Colon (tissue), 2 donors: ENCODE measurements at regions not wholly inside any gene's neighbourhood (a gene's known extent, or its start where the extent isn't known, plus 50 kb on each side); places are given as distances from the start of the nearest gene placed in this dataset.
"Not testable (repeated sequence)": the region's sequence is repeated elsewhere in the genome, so short reads cannot be mapped to it uniquely, and the experiment has no call there.

Source experiments
- FAIRE-seq: peaks from 2 replicates; lab custom pipeline; 2012; peaks lifted over from hg19 to GRCh38; lab: Jason Lieb, UNC
- donor health status: control.
- donor health status: control.

- FAIRE-seq = no peak
Observed at GRCh38 chr2:235219048-235219447, 267.2 kb downstream of the SH3BP4 start.

- FAIRE-seq = no peak
Observed at GRCh38 chr2:235220331-235220730, 268.5 kb downstream of the SH3BP4 start.

DNA sequence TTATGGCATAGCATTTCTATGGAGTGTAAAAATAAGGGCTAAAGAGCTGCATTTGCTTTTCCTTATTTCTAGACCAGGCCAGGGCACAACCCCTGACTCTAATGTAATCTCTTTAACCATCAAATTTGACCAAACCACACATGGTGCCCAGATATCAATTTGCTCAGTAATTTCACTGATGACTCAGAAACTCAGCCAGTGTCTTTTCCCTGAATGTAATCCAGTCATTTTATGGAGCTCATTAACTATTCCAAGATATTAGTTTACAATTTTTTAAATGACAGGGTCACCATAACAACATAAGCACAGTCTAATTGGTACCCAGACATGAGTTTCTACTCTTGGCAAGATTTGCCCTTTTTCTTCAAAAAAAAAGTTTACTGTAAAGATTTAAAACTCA is 270.8 kb upstream of the AGAP1 start:
- FAIRE-seq = no peak

DNA sequence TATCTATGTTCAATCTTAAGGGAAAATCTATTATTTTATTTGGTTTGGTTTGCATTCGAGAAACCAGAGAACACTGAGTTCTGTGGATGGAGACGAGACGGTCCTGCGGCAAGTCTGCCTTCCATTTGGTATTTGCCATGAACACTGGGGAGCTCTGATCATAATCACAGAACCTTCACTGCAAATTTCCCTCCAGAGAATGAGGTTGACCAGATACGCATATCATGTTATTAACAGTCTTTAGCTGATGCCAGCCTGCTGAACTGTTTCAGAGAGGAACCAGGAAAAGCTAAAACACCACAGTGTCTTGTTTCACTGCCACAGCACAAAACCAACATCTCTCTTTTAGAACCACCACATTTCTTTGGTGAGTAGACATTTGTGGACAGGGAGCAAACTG is 269.4 kb upstream of the AGAP1 start:
- FAIRE-seq = no peak

DNA sequence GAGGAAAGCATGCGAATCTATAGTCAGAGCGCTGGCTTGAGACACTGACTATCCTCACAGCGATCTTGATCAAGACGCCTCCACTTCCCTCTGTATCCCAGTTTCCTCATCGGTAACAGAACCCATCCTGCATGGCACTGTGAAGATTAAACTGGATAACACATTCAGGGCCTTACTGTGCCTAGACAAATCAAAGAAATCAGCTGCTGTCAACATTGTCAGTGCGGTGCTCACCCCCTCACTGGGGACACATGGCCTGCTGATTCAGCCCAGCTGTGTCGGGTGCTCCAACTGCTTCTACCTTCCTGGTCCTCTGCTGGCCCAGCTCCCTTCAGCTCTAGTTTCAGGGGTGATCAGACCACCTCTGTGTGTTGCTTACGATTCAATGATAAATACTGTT is 268.6 kb upstream of the AGAP1 start:
- FAIRE-seq = no peak

GRCh38 chr2:235227590-235227989 is 266.3 kb upstream of the AGAP1 start:
- no peak for FAIRE-seq

DNA sequence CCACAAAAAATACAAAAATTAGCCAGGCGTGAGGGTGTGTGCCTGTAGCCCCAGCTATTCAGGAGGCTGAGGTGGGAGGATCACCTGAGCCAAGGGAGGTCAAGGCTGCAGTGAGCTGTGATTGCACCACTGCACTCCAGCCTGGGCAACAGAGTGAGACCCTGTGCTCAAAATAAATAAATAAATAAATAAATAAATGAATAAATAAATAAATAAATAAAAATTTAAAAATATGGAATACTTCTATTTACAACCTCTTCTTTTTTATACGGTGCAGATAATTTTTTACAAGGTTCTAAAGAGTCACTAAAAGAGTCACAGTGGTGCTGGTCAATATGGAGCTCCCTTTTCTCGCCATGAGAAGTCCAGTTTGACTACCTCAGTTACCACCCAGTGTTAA is 265.4 kb upstream of the AGAP1 start:
- not testable (repeated sequence) for FAIRE-seq

DNA sequence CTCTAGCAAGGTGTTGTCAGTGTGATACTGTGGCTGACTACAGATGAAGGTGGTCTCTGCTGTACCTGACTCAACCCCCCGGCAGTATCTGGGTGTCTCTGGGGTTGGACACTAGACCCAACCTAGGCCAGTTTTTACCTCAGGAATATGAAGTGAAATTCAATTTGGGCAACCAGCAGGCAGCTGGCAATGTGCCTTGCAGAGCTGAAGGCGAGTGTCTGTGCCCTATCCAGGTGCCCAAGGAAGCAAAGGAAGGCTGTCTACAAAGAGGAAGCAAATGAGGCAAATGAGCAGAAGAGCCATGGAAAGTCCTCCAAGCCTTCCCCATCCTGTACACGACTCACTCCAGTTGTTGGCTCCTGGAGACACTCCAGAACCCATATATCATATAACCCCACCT is 264.6 kb upstream of the AGAP1 start:
- FAIRE-seq = no peak

- no peak for FAIRE-seq
Observed at GRCh38 chr2:235230821-235231601, 262.8 kb upstream of the AGAP1 start.

GRCh38 chr2:235232449-235233433 is 261.1 kb upstream of the AGAP1 start:
- FAIRE-seq = no peak

DNA sequence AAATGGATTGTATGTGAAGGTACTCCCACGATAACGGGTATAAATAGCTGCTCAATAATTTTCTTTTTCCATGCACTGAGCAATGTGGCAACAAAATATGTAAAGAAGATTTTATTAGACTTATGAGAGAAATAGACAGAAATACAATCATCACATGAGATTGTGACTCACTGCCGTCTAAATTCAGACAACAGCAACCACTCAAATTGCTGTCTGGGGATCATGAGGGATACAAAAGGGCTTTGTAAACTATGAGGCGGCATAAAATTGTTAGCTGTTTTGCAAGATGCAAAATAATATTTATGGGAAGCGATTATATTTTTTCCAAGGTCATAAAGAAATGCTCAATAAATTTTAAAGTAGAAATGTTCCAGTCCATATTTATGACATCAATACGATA is 259.1 kb upstream of the AGAP1 start:
- FAIRE-seq = no peak

DNA sequence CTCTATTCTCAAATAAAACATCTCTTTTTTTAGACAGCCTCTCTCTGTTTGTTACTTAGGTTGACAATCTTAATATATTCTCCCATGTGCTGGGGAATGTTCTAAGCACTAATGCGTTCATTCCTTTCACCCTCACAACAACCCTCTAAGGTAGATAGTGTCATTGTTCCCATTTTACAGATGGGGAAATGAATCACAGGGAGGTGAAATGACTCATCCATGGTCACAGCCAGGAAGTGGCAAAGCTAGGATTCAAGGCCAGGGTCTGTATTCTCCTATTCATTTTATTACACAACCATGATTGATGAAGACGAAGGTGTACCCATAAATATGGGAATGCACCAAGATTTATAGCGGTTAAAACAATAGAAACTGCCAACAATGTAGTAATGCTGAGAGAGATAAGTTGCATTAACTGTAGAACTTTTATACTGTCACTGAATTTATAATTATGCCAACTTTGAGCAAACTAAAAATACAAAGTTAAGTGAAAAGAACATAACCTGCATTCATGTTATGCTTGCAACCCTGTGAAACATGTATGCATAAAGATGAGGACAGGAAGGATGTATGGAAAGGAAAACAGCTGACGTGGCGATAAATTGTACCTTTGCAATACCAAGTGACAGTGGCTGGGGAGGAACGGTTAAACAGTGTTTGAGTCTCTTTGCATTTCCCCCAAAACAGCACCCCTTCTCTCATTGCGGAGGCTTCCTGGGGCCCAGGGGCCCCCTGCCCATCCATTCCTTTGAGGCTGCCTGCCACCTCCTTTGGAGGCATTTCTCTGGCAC is 257.7 kb upstream of the AGAP1 start:
- no peak for FAIRE-seq

DNA sequence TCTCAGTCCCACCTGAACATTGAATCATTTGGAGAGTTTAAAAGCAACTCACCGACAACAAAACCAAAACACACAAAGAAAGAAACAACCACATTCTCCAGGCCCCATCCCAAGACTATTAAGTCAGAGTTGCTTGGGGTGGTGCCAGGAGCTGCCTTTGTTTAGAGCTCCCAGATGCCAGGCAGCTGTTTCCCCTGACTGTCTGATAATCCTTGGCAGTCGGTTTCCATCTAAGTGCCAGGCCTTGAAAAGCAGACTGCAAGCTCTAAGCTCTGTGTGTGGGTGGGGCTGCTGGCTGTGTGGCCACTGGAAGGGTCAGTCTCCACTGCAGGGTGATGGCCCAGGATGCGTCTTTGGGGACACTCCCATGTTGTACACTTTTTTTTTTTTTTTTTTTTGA is 255.3 kb upstream of the AGAP1 start:
- no peak for FAIRE-seq

GRCh38 chr2:235240574-235240973 is 253.3 kb upstream of the AGAP1 start:
- FAIRE-seq = no peak

DNA sequence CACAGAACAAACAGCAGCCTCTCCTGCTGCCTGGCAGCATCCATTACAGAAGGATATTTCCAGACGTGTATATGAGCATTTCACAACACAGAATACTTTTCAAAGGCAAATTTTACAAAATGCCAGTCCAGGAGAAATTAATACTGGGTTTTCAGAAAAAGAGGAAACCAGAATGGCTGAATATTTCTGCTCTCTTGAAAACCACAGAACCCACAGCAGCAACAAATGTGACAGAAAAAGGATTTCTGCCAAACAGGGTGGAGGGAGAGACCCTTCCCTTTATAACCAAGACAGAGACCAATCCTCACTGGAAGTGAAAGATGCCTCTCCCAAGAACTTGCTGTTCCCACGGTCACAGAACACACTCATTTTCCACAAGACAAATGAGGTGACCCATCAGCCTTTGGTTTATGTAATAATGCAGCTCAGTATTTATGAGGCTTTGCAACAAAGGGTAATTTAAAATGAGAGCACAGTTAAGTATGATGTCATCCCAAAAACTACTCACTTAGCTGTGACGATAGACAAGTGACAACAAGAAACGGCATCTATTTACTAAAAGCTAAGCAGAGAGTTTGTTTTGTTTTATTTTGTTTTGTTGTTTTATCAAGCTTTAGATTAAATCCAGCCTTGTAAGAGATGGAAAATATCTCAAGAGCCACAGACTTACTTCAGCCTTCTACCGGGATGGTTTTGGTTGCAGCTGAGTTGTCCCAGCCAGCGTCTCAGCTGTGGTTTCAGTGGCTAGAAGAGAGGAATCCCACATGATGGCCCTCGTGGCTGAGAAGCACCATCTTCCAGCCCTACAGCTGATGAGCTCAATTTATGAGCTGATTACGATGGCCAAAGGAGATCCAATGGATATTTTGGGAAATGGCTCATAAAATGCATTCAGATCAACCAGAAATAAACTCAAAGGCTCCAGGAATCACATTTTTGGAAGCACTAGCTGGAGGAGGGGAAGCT is 249.3 kb upstream of the AGAP1 start:
- no peak for FAIRE-seq

DNA sequence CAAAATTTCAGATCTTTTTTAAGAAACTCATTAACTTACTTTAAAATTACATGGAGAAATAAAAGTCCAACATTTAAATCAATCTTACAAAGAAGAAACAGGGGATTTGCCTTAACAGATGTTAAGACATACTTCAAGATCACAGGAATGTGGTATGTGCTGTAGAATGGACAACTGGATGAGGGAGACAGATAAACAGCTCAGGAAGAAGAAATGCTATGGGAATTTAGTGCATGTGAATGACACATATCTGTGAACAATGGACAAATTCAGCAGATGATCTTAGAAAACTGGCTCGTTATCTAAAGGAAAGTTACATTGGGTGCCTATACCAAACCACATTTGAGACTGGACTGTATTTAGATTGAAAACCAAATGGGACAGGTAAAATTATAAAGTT is 246.8 kb upstream of the AGAP1 start:
- FAIRE-seq = no peak

DNA sequence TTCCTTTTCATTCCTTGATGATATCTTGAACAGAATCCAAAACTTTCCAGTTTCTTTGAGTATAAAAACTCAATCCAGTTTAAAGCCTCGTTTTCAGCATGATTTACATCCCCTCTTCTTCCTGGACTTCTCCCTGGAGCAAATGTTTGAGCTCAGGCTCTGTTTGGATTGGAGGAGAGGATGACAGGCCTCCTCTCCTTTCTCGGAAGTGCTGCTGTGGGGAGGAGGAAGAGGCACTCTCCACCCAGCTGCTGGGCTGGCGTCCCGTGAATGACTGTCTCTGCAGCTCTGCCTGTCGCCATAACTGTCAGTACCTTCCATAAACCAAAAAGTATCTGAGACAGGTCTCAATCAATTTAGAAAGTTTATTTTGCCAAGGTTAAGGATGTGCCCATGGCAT is 238.2 kb upstream of the AGAP1 start:
- no peak for FAIRE-seq

GRCh38 chr2:235257590-235257989 is 236.3 kb upstream of the AGAP1 start:
- FAIRE-seq = no peak

GRCh38 chr2:235262750-235263149 is 231.1 kb upstream of the AGAP1 start:
- no peak for FAIRE-seq

DNA sequence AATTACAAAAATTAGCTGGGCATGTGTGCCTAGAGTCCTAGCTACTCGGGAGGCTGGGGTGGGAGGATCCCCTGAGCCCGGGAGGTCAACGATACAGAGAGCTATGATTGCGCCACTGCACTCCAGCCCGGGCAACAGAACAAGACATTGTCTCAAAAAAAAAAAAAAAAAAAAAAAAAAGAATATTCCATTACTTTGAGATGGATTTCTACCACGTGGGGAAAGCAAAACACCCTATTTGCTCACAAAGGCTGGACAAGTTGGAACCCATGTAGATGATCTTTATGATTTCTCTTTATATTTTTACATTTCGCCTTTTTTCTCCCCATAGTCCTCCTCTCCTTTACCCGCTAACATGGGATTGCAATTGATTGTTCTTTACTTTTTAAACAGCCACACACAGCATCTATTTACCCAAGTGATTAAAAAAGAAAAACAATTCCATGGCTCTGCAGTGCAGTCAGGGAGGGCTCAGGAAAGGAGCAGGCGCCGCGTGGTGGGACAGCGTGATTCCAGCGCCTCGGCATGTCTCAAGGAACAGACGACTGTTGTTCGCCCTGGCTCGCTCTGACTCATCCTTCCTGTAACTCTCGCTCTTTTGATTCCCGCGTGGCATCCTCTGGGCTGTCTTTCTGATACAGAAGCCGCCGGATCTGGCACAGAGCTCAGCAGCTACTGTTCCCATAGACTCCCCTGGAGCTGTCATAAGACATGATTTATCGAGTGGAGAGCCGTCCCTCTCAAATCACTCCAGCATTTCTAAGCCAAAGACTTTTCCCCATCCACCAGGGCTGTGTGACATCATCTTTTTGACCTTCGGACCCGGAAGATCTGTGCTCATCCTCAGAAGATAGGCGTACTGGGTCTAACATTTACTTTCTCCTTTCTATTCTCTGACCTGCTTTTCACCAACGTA is 230.4 kb upstream of the AGAP1 start:
- FAIRE-seq = no peak
